ENCODE measurements at regions not wholly inside any gene's neighbourhood (a gene's known extent, or its start where the extent isn't known, plus 50 kb on each side); places are given as distances from the start of the nearest gene placed in this dataset.

GRCh38 chr4:125772680-125773079 lies 457.9 kb downstream of the FAT4 start:
- TF ChIP-seq POLR2AphosphoS5 (IDR thresholded peaks at IDR 0.05; ENCODE audit: low read depth) (no peak), SPI1 (IDR thresholded peaks at IDR 0.05; ENCODE audit: borderline replicate concordance, low read depth) (no peak), CTCF (IDR thresholded peaks at IDR 0.05; ENCODE audit: insufficient read depth, low read length) (no peak), REST (IDR thresholded peaks at IDR 0.05; ENCODE audit: insufficient replicate concordance, low read depth) (no peak), GABPA (IDR thresholded peaks at IDR 0.05; ENCODE audit: low read depth) (no peak)
- Histone ChIP-seq H3K4me3 (replicated peaks; ENCODE audit: insufficient read depth, low read length) (no peak overlapping the region), H3K27me3 (ENCODE audit: insufficient read depth, poor library complexity, severe bottlenecking) (no peaks in the 10 kb centered on the region), H3K27ac (replicated peaks) (no peak overlapping the region)
- no peak for DNase-seq (ENCODE audit: low read depth in 1 of 2, low spot score in 1 of 2)

GRCh38 chr4:125773502-125773901 lies 458.7 kb downstream of the FAT4 start:
- DNase-seq (ENCODE audit: low read depth in 1 of 2, low spot score in 1 of 2) = no peak
- no peak for TF ChIP-seq REST (IDR thresholded peaks at IDR 0.05; ENCODE audit: insufficient replicate concordance, low read depth)
- TF ChIP-seq SPI1 (IDR thresholded peaks at IDR 0.05; ENCODE audit: borderline replicate concordance, low read depth) = no peak
- TF ChIP-seq POLR2AphosphoS5 (IDR thresholded peaks at IDR 0.05; ENCODE audit: low read depth) = no peak
- TF ChIP-seq GABPA (IDR thresholded peaks at IDR 0.05; ENCODE audit: low read depth) = no peak
- TF ChIP-seq CTCF (IDR thresholded peaks at IDR 0.05; ENCODE audit: insufficient read depth, low read length) = no peak

GRCh38 chr4:125773931-125774330 lies 459.2 kb downstream of the FAT4 start:
- no peak for DNase-seq (ENCODE audit: low read depth in 1 of 2, low spot score in 1 of 2)
- H3K27me3 ChIP-seq (ENCODE audit: insufficient read depth, poor library complexity, severe bottlenecking) = no peaks in the 10 kb centered on the region
- H3K27ac ChIP-seq (replicated peaks) = no peak overlapping the region
- H3K4me3 ChIP-seq (replicated peaks; ENCODE audit: insufficient read depth, low read length) = no peak overlapping the region
- TF ChIP-seq GABPA (IDR thresholded peaks at IDR 0.05; ENCODE audit: low read depth) (no peak), REST (IDR thresholded peaks at IDR 0.05; ENCODE audit: insufficient replicate concordance, low read depth) (no peak), SPI1 (IDR thresholded peaks at IDR 0.05; ENCODE audit: borderline replicate concordance, low read depth) (no peak), CTCF (IDR thresholded peaks at IDR 0.05; ENCODE audit: insufficient read depth, low read length) (no peak)

More at GRCh38 chr4:125773502-125773901, 458.7 kb downstream of the FAT4 start:
- H3K27ac ChIP-seq (replicated peaks) = no peak overlapping the region
- no peaks in the 10 kb centered on the region for H3K27me3 ChIP-seq (ENCODE audit: insufficient read depth, poor library complexity, severe bottlenecking)
- H3K4me3 ChIP-seq (replicated peaks; ENCODE audit: insufficient read depth, low read length) = no peak overlapping the region

Data from HL-60 (cell line).